ENCODE measurements at regions not wholly inside any gene's neighbourhood (a gene's known extent, or its start where the extent isn't known, plus 50 kb on each side); places are given as distances from the start of the nearest gene placed in this dataset.
"Not testable (repeated sequence)": the region's sequence is repeated elsewhere in the genome, so short reads cannot be mapped to it uniquely, and the experiment has no call there.

DNA sequence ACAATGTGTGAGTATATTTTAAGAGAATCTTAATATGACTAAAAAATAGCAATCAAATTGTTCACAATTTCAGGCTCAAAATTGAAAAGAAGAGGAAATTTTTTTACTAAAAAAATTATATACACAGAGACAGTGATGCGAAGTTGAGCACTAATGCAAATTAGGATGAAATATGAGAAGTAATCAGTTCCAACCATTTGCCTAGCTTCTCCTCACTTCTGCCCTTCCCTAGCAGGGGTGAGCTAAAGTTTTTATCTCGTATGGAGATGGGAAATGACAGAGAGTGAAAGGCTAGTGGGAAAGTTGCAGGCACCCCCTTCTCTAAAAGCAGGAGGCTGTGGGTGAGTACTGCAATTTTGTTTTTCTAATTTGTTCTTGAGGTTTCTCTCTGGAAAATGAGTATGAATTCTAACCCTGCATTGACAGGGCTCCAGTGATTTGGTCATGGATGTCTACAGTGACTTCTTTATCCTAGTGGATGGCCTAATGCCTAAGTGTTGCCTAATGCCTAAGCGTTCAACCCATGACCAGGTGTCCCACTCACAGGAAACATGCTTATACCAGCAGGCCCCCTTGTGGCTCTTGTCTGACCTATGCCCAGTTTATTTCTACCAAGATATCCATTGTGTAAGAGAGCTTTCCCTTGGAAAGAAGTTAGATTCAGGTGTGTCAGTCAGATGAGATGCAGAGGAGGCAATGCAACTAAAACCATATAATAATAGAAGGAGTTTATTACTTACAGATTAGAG, 78.0 kb upstream of the HNMT start:
- no peak for DNase-seq (ENCODE audit: low read depth in 3 of 3)

DNA sequence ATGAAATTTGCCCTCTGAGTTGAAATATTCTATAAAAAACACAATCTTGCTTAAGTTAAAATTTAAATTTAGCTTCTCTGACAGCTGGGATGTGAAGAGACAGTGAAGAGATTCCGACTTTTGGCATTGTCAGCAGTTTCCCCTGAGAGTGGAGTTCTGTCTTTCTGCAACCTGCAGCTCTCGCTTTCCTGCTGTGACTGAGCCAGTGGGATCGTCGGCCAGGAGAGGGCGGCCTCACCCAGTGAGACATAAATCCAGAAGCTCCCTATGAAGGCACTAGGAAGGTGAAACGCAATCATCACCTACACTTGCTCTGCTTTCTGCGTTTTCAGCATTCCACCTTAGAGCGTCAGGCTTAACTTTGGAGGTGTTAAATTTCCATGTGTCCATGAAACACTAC, 75.4 kb upstream of the HNMT start:
- DNase-seq (ENCODE audit: low read depth in 3 of 3), result no peak

DNA sequence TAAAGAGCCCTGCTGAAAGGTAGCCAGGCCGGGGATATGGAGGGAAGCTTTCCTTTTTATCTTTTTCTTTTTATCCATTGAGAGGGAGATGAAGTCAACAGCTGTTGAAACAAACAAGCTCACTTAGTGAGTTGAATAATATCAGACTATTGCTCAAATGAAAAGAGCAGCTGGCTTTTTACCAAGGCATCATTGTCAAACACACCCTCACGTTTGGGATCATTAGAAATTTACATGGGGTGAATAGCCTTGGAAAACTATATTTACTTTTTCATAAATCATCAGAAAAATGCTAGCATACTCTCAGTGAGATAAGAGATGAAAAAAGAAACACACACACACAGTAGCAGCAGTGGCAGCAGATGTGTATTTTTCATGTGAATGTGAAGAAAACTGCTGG, 71.5 kb upstream of the HNMT start:
- DNase-seq (ENCODE audit: low read depth in 3 of 3), result no peak

DNA sequence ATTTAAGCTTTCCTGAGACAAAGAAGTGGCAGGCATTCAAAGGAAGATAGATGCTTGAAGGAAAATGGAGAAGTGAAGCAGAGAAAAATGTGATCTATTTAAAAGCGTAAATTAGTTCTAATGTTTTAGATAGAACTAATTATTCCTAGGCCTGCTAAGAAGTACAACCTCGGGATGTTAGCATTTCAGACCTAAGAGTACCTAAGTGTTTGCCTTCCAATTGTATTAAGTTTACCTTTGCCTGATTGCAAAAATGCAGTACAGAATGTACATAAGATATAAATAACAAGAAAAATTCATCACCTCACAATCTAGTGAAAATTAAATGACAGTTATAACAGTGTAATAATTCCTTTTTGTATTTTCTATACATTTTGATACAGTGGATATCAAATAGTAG, 71.1 kb upstream of the HNMT start:
- DNase-seq (ENCODE audit: low read depth in 3 of 3), result no peak

DNA sequence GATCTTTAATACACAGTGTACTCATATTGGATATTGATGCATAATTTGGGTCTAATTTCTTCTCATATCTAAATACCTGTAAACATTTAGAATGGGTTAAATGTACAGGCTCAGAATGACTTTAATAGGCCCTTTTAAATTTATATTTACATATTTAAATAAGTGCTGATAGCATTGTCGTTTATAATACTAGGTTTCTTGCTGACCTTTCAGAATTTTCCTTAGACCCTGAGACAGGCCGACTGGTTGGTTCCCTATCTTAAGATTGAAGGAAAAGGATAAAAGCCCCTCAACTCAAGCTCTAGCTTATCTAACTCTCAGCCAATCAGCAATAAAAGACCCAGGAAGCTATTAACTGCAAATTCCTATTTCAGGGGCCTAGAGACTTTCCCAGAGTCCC, 67.8 kb upstream of the HNMT start:
- DNase-seq (ENCODE audit: low read depth in 3 of 3), result no peak

DNA sequence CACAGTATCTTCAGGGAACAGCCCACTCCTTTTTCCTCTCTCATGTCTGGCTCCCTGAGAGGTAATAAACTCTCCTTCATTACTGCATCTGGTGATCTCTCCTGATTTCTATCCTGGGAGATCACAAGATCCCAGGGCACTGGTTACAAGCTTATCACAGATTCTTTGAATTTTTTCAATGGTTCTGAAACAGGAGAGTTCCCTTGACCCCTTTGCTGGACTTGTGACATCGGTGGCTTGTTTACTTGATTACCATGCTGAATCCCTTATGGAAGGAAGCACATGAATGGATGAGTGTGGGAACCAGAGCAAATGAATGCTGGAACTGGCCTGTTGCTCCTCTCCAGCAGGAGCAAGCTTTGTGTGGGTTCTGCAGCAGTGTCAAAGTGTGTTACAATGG, 67.2 kb upstream of the HNMT start:
- no peak for DNase-seq (ENCODE audit: low read depth in 3 of 3)

DNA sequence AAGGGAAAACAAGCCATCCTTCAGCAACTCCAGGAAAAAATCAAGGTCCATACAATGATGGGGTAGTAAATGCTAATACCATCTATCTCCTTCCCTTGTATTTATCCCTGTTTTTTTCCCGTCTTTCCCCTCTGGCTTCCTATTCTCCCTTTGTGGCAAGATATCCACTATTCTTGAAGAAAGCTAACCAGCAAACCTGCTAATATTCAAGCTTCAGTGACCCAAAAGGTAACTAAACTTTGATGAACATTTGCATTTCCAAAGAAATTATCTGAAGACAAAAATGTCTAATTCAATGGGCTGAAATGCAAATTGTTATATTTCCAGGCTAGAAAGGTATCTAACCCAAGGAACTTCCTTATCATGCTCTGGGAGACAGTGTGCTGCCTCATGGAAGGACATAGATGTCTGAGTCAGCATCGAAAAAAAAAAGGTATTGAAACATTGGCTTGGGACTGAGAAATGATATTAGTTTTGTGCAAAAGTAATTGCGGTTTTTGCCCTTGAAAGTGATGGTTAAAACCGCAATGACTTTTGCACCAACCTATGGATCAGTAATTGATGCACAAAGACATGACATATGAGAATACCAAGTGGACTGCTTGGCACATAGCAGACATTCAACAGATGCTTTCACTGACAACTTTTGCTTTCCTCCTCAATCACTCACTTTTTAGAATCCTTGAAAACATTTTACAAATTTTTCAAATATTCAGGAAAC, 63.7 kb upstream of the HNMT start:
- no peak for DNase-seq (ENCODE audit: low read depth in 3 of 3)

DNA sequence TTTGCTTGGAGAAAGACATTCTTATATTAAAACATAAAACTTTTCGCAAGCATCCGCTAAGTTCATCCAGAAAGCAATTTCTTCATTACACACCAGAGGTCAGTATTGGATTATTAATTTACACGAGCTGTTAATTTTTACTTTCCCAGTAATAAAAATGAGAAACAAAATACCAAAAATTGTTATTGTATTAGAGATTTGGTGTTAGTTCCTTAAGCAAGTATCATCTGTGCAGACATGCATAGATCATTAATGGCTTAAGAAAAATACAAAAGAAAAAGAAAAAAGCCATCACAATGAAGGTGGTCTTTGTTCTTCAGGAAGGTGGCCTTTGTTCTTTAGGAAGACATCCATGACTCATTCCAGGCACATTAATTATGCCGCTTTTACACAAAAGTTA, 53.6 kb upstream of the HNMT start:
- no peak for DNase-seq (ENCODE audit: low read depth in 3 of 3)

DNA sequence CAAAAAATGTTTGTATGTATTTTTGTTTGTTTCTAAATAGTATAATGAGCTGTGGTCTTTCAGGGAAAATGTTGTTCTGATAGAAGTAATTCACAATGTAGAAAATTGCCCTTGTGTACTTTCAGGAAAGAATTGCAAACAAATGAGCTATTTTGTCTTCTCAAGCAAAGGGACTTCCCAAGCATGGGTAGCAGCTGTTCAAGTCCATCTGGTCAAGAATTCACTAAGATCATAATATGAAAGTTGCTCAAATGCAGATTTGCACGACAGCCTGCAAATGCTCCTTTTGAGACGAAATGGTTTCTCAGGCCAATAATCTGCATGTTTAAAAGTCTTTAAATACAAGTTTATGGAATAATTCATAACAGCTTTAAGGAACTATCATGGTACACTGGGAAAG, 51.9 kb upstream of the HNMT start:
- no peak for DNase-seq (ENCODE audit: low read depth in 3 of 3)

DNA sequence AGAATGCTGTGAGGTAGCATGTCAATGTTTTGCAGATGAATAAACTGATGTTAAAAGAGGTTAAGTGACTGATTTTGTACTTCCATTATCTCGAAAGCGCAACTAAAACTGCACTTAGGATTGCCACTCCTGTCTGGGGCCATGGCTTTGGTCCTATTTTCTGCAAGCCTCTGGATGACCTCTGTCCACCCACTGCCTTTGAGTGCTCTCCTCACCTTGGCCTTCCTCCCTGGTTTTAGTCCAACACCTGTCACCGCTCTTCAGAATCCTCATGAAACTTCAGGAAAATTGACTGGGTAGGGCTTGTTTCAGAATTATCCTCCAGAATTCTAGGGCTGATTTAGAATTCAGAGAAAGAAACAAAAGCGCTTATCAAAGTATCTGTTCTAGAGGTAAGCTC, 51.1 kb upstream of the HNMT start:
- DNase-seq (ENCODE audit: low read depth in 3 of 3), result no peak

DNA sequence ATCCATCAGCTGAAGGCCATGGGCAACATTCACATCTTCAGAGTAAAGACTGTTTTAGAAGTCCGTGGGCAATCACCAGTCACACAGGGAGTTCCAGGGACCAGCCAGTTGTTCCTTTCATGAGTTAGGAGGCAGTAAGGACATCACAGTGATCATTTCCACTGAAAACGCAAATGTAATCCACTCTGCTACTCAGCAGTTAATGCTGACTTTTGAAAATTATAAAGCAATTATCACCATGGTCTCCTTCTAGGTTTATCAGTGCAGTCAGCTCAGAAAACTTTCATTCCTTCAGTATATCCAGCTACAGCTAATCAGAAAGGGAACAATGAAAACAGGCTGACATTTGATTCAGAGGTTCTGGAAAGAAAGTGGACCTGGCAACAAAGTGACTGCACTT, 50.6 kb upstream of the HNMT start:
- not testable (repeated sequence) for DNase-seq (ENCODE audit: low read depth in 3 of 3)

Data from stimulated activated CD4-positive, alpha-beta T cell treated with anti-CD3 and anti-CD28 coated beads, TNF-alpha, amount 100 ng/mL, for 48 hours (primary cell).